Neural progenitor cell (in vitro differentiated cells): ENCODE measurements at regions not wholly inside any gene's neighbourhood (a gene's known extent, or its start where the extent isn't known, plus 50 kb on each side); places are given as distances from the start of the nearest gene placed in this dataset.

ENCODE experiments used
- CTCF ChIP-seq: fragments of 200-600 bp; sonication (generic); IDR thresholded peaks from 2 replicates; pipeline ENCODE4 v1.5.1; 2017; ENCODE audit warnings: antibody characterized with exemption, mild to moderate bottlenecking
- EZH2 ChIP-seq: fragments of 200-600 bp; sonication (generic); IDR thresholded peaks from 2 replicates; pipeline ENCODE4 v1.6.1; 2017; ENCODE audit warnings: antibody characterized with exemption, mild to moderate bottlenecking, moderate library complexity
- EZH2phosphoT487 ChIP-seq: fragments of 200-600 bp; sonication (generic); IDR thresholded peaks from 2 replicates; pipeline ENCODE4 v1.6.1; 2017; ENCODE audit warnings: antibody characterized with exemption

GRCh38 chr4:12411072-12411471 lies 982.4 kb upstream of the HS3ST1 start:
- TF ChIP-seq CTCF = no peak
- TF ChIP-seq EZH2 = no peak
- TF ChIP-seq EZH2phosphoT487 = no peak
